Activated gamma-delta T cell (primary cell): ENCODE measurements at regions not wholly inside any gene's neighbourhood (a gene's known extent, or its start where the extent isn't known, plus 50 kb on each side); places are given as distances from the start of the nearest gene placed in this dataset.
"Not testable (repeated sequence)": the region's sequence is repeated elsewhere in the genome, so short reads cannot be mapped to it uniquely, and the experiment has no call there.

Source experiments
- DNase-seq: peaks from one replicate; lab custom pipeline; 2025; lab: John Stamatoyannopoulos, UW

- no peak for DNase-seq
These were observed 168.4 kb downstream of the ZIC4 start for GRCh38 chr3:147237991-147238390.

GRCh38 chr3:147231980-147232379, 174.4 kb downstream of the ZIC4 start:
- not testable (repeated sequence) for DNase-seq

GRCh38 chr3:147231111-147231510, 175.2 kb downstream of the ZIC4 start:
- DNase-seq: no peak

- no peak for DNase-seq
These were observed 184.1 kb downstream of the ZIC4 start for GRCh38 chr3:147222291-147222690.

- DNase-seq: no peak
These were observed 187.4 kb downstream of the ZIC4 start for GRCh38 chr3:147218965-147219364.

- no peak for DNase-seq
These were observed 190.1 kb downstream of the ZIC4 start for GRCh38 chr3:147216143-147216673.

GRCh38 chr3:147215660-147216059, 190.7 kb downstream of the ZIC4 start:
- DNase-seq: no peak

- no peak for DNase-seq
These were observed 192.7 kb downstream of the ZIC4 start for GRCh38 chr3:147213633-147214032.

GRCh38 chr3:147210676-147211075, 195.7 kb downstream of the ZIC4 start:
- no peak for DNase-seq

- DNase-seq: no peak
These were observed 205.3 kb downstream of the ZIC4 start for GRCh38 chr3:147201086-147201485.

- DNase-seq: no peak
These were observed 205.8 kb downstream of the ZIC4 start for GRCh38 chr3:147200545-147200944.

GRCh38 chr3:147197739-147198138, 208.6 kb downstream of the ZIC4 start:
- no peak for DNase-seq

GRCh38 chr3:147195887-147196286, 210.5 kb downstream of the ZIC4 start:
- no peak for DNase-seq

GRCh38 chr3:147191795-147192385, 214.5 kb downstream of the ZIC4 start:
- DNase-seq: no peak

GRCh38 chr3:147189016-147189415, 217.3 kb downstream of the ZIC4 start:
- DNase-seq: no peak

- DNase-seq: no peak
These were observed 218.7 kb downstream of the ZIC4 start for GRCh38 chr3:147187687-147188086.

GRCh38 chr3:147185781-147186180, 220.6 kb downstream of the ZIC4 start:
- DNase-seq: no peak

- DNase-seq: no peak
These were observed 221.5 kb downstream of the ZIC4 start for GRCh38 chr3:147184794-147185193.

- no peak for DNase-seq
These were observed 233.1 kb downstream of the ZIC4 start for GRCh38 chr3:147173257-147173656.

GRCh38 chr3:147162743-147163142, 243.6 kb downstream of the ZIC4 start:
- DNase-seq: no peak

- no peak for DNase-seq
These were observed 244.5 kb downstream of the ZIC4 start for GRCh38 chr3:147161833-147162232.

GRCh38 chr3:147160984-147161383, 245.4 kb downstream of the ZIC4 start:
- no peak for DNase-seq

- no peak for DNase-seq
These were observed 247.2 kb downstream of the ZIC4 start for GRCh38 chr3:147159141-147159540.

GRCh38 chr3:147157631-147158030, 248.7 kb downstream of the ZIC4 start:
- no peak for DNase-seq
